ENCODE measurements at regions not wholly inside any gene's neighbourhood (a gene's known extent, or its start where the extent isn't known, plus 50 kb on each side); places are given as distances from the start of the nearest gene placed in this dataset.

- TF ChIP-seq POLR2A (IDR thresholded peaks at IDR 0.05) (no peak), CTCF (IDR thresholded peaks at IDR 0.05) (no peak)
- intact Hi-C loops (cut with DNase I): no loop called here
- H3K36me3 ChIP-seq: no peaks in the 10 kb centered on the region
Measured at GRCh38 chr5:92884469-92884868, 696.5 kb downstream of the NR2F1-AS1 start.

GRCh38 chr5:92879806-92880543 is 701.0 kb downstream of the NR2F1-AS1 start:
- 90% methylated on average over 2 of the region's 2 CpGs for WGBS, 2 donors
- Histone ChIP-seq H3K4me1 (no peaks in the 10 kb centered on the region), H3K9me3 (no peaks in the 10 kb centered on the region), H3K4me3 (replicated peaks in 1 of 3) (no peak overlapping the region), H3K27ac (no peak overlapping the region), H3K36me3 (no peaks in the 10 kb centered on the region), H3K27me3 (no peaks in the 10 kb centered on the region)
- no peak for DNase-seq
- intact Hi-C loops (cut with DNase I): no loop called here
- TF ChIP-seq CTCF (IDR thresholded peaks at IDR 0.05) (no peak), POLR2A (IDR thresholded peaks at IDR 0.05) (no peak)

More at GRCh38 chr5:92884469-92884868, 696.5 kb downstream of the NR2F1-AS1 start:
- WGBS, 2 donors: 27 to 28% methylated on average over 1 of the region's 1 CpG
- no peaks in the 10 kb centered on the region for H3K9me3 ChIP-seq
- DNase-seq: no peak
- H3K4me1 ChIP-seq: no peaks in the 10 kb centered on the region
- no peak overlapping the region for H3K4me3 ChIP-seq (replicated peaks in 1 of 3)
- no peak overlapping the region for H3K27ac ChIP-seq
- H3K27me3 ChIP-seq: no peaks in the 10 kb centered on the region

- WGBS, 2 donors: 89 to 95% methylated on average over 2 of the region's 2 CpGs
- H3K36me3 ChIP-seq: no peaks in the 10 kb centered on the region
- no peak for DNase-seq
- H3K4me3 ChIP-seq (replicated peaks in 1 of 3): no peak overlapping the region
- no peaks in the 10 kb centered on the region for H3K27me3 ChIP-seq
- H3K4me1 ChIP-seq: no peaks in the 10 kb centered on the region
- intact Hi-C loops (cut with DNase I): no loop called here
- no peaks in the 10 kb centered on the region for H3K9me3 ChIP-seq
- H3K27ac ChIP-seq: no peak overlapping the region
- TF ChIP-seq POLR2A (IDR thresholded peaks at IDR 0.05) (no peak), CTCF (IDR thresholded peaks at IDR 0.05) (no peak)
Measured at GRCh38 chr5:92874790-92875189, 706.2 kb downstream of the NR2F1-AS1 start.

- intact Hi-C loops (cut with DNase I): no loop called here
- H3K27ac ChIP-seq: no peak overlapping the region
- no peaks in the 10 kb centered on the region for H3K4me1 ChIP-seq
- H3K4me3 ChIP-seq (replicated peaks in 1 of 3): no peak overlapping the region
- H3K27me3 ChIP-seq: no peaks in the 10 kb centered on the region
- 89% methylated on average over 3 of the region's 3 CpGs for WGBS, 2 donors
- no peaks in the 10 kb centered on the region for H3K9me3 ChIP-seq
- no peak for TF ChIP-seq POLR2A (IDR thresholded peaks at IDR 0.05)
- DNase-seq: no peak
- no peaks in the 10 kb centered on the region for H3K36me3 ChIP-seq
Measured at GRCh38 chr5:92868442-92868841, 712.6 kb downstream of the NR2F1-AS1 start.

- intact Hi-C loops (cut with DNase I): no loop called here
- no peak for TF ChIP-seq CTCF (IDR thresholded peaks at IDR 0.05)
- TF ChIP-seq POLR2A (IDR thresholded peaks at IDR 0.05): no peak
- no peak for DNase-seq
- H3K4me1 ChIP-seq: no peaks in the 10 kb centered on the region
- H3K4me3 ChIP-seq (replicated peaks in 1 of 3): no peak overlapping the region
- no peaks in the 10 kb centered on the region for H3K27me3 ChIP-seq
- no peaks in the 10 kb centered on the region for H3K9me3 ChIP-seq
- WGBS, 2 donors: 60 to 72% methylated on average over 2 of the region's 2 CpGs
- no peak overlapping the region for H3K27ac ChIP-seq
- no peaks in the 10 kb centered on the region for H3K36me3 ChIP-seq
Measured at GRCh38 chr5:92864591-92864990, 716.4 kb downstream of the NR2F1-AS1 start.

All from thyroid gland (tissue), 4 donors.